ENCODE measurements at regions not wholly inside any gene's neighbourhood (a gene's known extent, or its start where the extent isn't known, plus 50 kb on each side); places are given as distances from the start of the nearest gene placed in this dataset.
"Not testable (repeated sequence)": the region's sequence is repeated elsewhere in the genome, so short reads cannot be mapped to it uniquely, and the experiment has no call there.

- no peak for DNase-seq
Measured at GRCh38 chr3:33957176-33957575, 158.7 kb downstream of the PDCD6IP start.

- DNase-seq: no peak
Measured at GRCh38 chr3:33958661-33959060, 160.2 kb downstream of the PDCD6IP start.

GRCh38 chr3:33962396-33962795 lies 164.0 kb downstream of the PDCD6IP start:
- DNase-seq: no peak

GRCh38 chr3:33970180-33970579 lies 171.8 kb downstream of the PDCD6IP start:
- not testable (repeated sequence) for DNase-seq

- no peak for DNase-seq
Measured at GRCh38 chr3:33971055-33971454, 172.6 kb downstream of the PDCD6IP start.

- DNase-seq: no peak
Measured at GRCh38 chr3:33975463-33975862, 177.0 kb downstream of the PDCD6IP start.

- no peak for DNase-seq
Measured at GRCh38 chr3:33977227-33977626, 178.8 kb downstream of the PDCD6IP start.

GRCh38 chr3:33980252-33980651 lies 181.8 kb downstream of the PDCD6IP start:
- no peak for DNase-seq

- no peak for DNase-seq
Measured at GRCh38 chr3:33982269-33982798, 183.9 kb downstream of the PDCD6IP start.

- DNase-seq: not testable (repeated sequence)
Measured at GRCh38 chr3:33982949-33983348, 184.5 kb downstream of the PDCD6IP start.

- DNase-seq: no peak
Measured at GRCh38 chr3:33989229-33989628, 190.8 kb downstream of the PDCD6IP start.

- DNase-seq: no peak
Measured at GRCh38 chr3:33991673-33992072, 193.2 kb downstream of the PDCD6IP start.

- no peak for DNase-seq
Measured at GRCh38 chr3:33993631-33994030, 195.2 kb downstream of the PDCD6IP start.

GRCh38 chr3:33994568-33994967 lies 196.1 kb downstream of the PDCD6IP start:
- no peak for DNase-seq

GRCh38 chr3:34000301-34000700 lies 201.9 kb downstream of the PDCD6IP start:
- DNase-seq: no peak

GRCh38 chr3:34001022-34001421 lies 202.6 kb downstream of the PDCD6IP start:
- DNase-seq: no peak

GRCh38 chr3:34001990-34002389 lies 203.6 kb downstream of the PDCD6IP start:
- DNase-seq: no peak

GRCh38 chr3:34002569-34003100 lies 204.2 kb downstream of the PDCD6IP start:
- no peak for DNase-seq

GRCh38 chr3:34005886-34006285 lies 207.5 kb downstream of the PDCD6IP start:
- no peak for DNase-seq

GRCh38 chr3:34008191-34008590 lies 209.8 kb downstream of the PDCD6IP start:
- no peak for DNase-seq

GRCh38 chr3:34008836-34009809 lies 210.7 kb downstream of the PDCD6IP start:
- DNase-seq: no peak

GRCh38 chr3:34011171-34012101 lies 213.0 kb downstream of the PDCD6IP start:
- no peak for DNase-seq

- DNase-seq: no peak
Measured at GRCh38 chr3:34012102-34012461, 213.7 kb downstream of the PDCD6IP start.
